Type B pancreatic cell (in vitro differentiated cells): ENCODE measurements at regions not wholly inside any gene's neighbourhood (a gene's known extent, or its start where the extent isn't known, plus 50 kb on each side); places are given as distances from the start of the nearest gene placed in this dataset.
A peak's percentile ranks its signal among the peaks of the same experiment; 100 is the strongest.

ENCODE experiments used
- DNase-seq: peaks from one replicate; pipeline ENCODE4 v3.0.0; 2021; ENCODE audit warnings: mixed read lengths; ENCODE audit not compliant: unreplicated experiment; ENCODE audit errors: extremely low spot score
- H3K27ac Mint-ChIP-seq: 2 replicates; pipeline ENCODE4 v1.8.0; 2021; ENCODE audit warnings: mild to moderate bottlenecking, mixed read lengths
- H3K27me3 Mint-ChIP-seq: 2 replicates; pipeline ENCODE4 v1.8.0; 2021; ENCODE audit warnings: mixed read lengths
- H3K36me3 Mint-ChIP-seq: 2 replicates; pipeline ENCODE4 v1.8.0; 2021; ENCODE audit warnings: mixed read lengths
- H3K4me1 Mint-ChIP-seq: one replicate; pipeline ENCODE4 v1.8.0; 2021; ENCODE audit warnings: mixed read lengths; ENCODE audit not compliant: unreplicated experiment
- H3K4me3 Mint-ChIP-seq: 2 replicates; pipeline ENCODE4 v1.8.0; 2021; ENCODE audit warnings: mild to moderate bottlenecking, mixed read lengths
- H3K9me3 Mint-ChIP-seq: 2 replicates; pipeline ENCODE4 v1.8.0; 2021; ENCODE audit warnings: mixed read lengths
- TF ChIP-seq, protein P1 (sequence below): fragments of 200-600 bp; sonication (generic); conservative IDR thresholded peaks from 2 replicates; pipeline ENCODE4 v1.5.0; 2021; ENCODE audit warnings: antibody characterized with exemption, mild to moderate bottlenecking

DNA sequence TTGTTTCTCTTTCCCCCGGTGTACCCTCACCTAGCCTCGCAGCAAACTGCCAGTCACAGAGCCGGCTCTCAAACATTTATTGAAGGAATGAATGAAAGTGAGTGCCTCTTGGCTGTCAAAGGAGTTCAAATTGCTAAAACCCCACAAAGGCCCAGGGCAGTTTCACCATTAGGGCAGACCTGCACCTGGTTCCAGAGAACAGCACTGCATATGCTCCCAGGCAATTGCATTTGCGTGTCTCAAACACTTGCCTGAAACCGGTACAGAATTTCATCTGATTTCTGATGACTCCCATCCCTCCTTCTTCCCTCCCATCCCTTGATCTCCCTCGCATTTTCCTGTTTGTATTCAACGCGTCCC, 165.6 kb upstream of the ZNF462 start:
- Mint-ChIP-seq H3K4me1 (peaks cover 20% of the 10 kb centered on the region), H3K36me3 (no peaks in the 10 kb centered on the region), H3K27ac (peak overlapping the region; percentile 81), H3K9me3 (peaks cover 13% of the 10 kb centered on the region), H3K4me3 (no peak overlapping the region), H3K27me3 (no peaks in the 10 kb centered on the region)
- TF ChIP-seq, protein P1, sequence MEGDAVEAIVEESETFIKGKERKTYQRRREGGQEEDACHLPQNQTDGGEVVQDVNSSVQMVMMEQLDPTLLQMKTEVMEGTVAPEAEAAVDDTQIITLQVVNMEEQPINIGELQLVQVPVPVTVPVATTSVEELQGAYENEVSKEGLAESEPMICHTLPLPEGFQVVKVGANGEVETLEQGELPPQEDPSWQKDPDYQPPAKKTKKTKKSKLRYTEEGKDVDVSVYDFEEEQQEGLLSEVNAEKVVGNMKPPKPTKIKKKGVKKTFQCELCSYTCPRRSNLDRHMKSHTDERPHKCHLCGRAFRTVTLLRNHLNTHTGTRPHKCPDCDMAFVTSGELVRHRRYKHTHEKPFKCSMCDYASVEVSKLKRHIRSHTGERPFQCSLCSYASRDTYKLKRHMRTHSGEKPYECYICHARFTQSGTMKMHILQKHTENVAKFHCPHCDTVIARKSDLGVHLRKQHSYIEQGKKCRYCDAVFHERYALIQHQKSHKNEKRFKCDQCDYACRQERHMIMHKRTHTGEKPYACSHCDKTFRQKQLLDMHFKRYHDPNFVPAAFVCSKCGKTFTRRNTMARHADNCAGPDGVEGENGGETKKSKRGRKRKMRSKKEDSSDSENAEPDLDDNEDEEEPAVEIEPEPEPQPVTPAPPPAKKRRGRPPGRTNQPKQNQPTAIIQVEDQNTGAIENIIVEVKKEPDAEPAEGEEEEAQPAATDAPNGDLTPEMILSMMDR: no peak
- no peak for DNase-seq

DNA sequence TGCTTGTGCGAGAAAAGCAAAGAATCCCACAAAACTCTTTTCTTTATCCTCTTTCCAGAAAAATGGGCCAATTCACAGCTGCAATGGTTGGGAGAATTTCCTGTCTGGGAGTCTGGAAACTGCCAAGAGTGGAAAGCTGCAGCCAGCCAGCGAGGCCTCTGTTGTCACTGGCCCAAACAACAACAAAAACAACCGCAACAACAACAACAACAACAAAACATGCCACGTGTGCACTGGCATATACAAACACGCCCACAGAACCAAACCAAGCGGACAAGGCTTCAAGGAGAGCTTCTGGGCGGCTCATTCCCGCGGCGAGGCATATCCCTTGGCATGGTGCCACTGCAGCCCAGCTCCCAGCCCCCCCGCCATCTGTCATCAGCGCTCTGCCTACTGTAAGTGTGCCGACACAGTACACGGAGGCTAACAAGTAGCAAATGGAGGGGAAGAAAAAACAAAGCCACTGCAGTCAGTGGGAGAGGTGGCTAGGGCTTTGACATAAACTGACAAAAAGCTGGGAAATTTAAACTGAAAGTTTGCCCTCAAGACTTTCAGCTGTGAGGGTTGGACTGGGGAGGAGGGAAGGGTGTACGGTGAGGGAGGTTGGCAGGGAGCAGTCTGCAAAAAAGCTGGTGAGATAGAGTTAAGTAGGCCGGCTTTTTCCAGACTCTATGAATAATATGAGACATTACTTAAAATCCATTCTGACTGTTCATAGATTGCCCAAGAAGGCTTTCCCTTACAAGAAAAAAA, 165.0 kb upstream of the ZNF462 start:
- DNase-seq: peak; percentile 67
- Mint-ChIP-seq H3K27ac (peak overlapping the region; percentile 81), H3K9me3 (peaks cover 13% of the 10 kb centered on the region), H3K27me3 (no peaks in the 10 kb centered on the region), H3K4me3 (peak overlapping the region; percentile 39), H3K36me3 (no peaks in the 10 kb centered on the region), H3K4me1 (peaks cover 20% of the 10 kb centered on the region)
- TF ChIP-seq, protein P1: no peak

DNA sequence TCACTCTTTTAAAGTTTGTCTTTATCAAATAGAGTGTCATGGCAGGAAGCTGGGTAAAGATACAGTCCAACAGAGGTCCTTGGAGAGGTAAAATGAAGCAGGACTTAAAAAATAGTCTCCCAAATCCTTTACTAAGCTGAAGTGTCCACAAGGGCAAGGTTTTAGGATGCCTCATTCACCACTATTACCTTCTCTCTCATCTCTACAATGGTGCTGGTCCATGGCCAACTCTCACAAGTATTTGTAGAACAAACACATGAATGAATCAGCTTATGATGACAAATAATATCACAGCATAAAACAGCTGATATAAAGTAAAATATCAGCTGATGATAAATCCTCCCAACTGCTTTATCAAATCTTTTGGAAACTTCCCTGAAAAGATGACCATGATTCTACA, 162.3 kb upstream of the ZNF462 start:
- DNase-seq: no peak
- H3K4me3 Mint-ChIP-seq: no peak overlapping the region
- peaks cover 25% of the 10 kb centered on the region for H3K9me3 Mint-ChIP-seq

DNA sequence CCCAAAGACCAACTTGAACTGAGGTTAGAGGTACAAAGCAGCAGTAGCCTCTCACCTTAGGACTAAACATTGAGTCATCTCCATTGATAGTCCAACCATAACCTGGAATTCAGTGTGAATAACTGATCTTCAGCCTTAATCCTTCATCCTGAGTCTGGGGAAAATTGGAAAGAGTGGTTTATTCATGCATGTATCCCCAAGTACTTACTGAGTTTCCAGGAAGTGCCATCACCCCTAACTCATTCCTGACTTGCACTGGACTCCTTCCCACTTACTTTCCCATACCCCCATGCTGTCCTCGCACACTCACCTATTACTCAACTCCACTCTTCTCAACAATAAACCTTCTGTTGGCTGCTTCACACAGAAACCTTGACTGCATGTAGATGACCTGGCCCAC, 161.4 kb upstream of the ZNF462 start:
- no peak overlapping the region for H3K27ac Mint-ChIP-seq
- TF ChIP-seq, protein P1: no peak
- H3K9me3 Mint-ChIP-seq: peaks cover 27% of the 10 kb centered on the region
- H3K4me1 Mint-ChIP-seq: peaks cover 15% of the 10 kb centered on the region
- no peak for DNase-seq
- no peak overlapping the region for H3K4me3 Mint-ChIP-seq
- no peaks in the 10 kb centered on the region for H3K27me3 Mint-ChIP-seq
- no peaks in the 10 kb centered on the region for H3K36me3 Mint-ChIP-seq

More for the DNA sequence above, 162.3 kb upstream of the ZNF462 start:
- peaks cover 15% of the 10 kb centered on the region for H3K4me1 Mint-ChIP-seq
- H3K27ac Mint-ChIP-seq: no peak overlapping the region
- H3K27me3 Mint-ChIP-seq: no peaks in the 10 kb centered on the region
- no peaks in the 10 kb centered on the region for H3K36me3 Mint-ChIP-seq
- TF ChIP-seq, protein P1: no peak

DNA sequence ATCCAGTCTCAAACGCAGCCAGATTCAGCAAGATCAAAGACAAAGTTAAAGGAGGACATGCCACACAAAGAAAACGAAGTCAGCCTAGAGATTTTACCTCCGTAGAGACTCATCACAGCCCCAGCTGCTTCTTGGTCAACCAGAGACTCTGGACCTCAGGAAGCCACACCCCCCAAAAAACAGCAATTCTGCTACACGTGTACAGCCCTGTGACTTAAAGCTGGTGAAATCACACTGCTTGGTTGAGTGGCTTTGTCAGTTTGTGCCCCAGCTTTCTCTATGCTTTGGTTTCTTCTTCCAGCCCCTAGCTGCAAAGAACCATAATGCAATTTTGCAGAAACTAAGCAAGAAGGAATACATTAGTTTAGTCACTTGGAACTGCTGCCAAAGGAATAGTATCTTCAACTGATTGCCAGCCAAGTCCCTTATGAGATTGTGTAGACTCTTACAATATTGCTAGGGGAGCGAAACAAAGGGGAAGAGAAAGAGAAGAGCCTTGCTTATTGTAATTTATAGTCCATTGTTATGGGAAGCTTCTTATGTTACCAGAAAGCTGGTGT, 158.8 kb upstream of the ZNF462 start:
- TF ChIP-seq, protein P1: no peak
- peaks cover 20% of the 10 kb centered on the region for H3K9me3 Mint-ChIP-seq
- H3K27ac Mint-ChIP-seq: no peak overlapping the region

More for the DNA sequence above, 158.8 kb upstream of the ZNF462 start:
- H3K27me3 Mint-ChIP-seq: no peaks in the 10 kb centered on the region
- no peaks in the 10 kb centered on the region for H3K36me3 Mint-ChIP-seq
- peaks cover 4% of the 10 kb centered on the region for H3K4me1 Mint-ChIP-seq
- no peak overlapping the region for H3K4me3 Mint-ChIP-seq
- no peak for DNase-seq
